HG03442 (cell line): ENCODE measurements at regions not wholly inside any gene's neighbourhood (a gene's known extent, or its start where the extent isn't known, plus 50 kb on each side); places are given as distances from the start of the nearest gene placed in this dataset.
"Not testable (repeated sequence)": the region's sequence is repeated elsewhere in the genome, so short reads cannot be mapped to it uniquely, and the experiment has no call there.

ENCODE experiments used
- ATAC-seq: cut with Tn5 transposase; IDR thresholded peaks from one replicate; pipeline ENCODE4 v1.9.1; 2021; ENCODE audit warnings: mild to moderate bottlenecking, moderate library complexity; ENCODE audit not compliant: unreplicated experiment

DNA sequence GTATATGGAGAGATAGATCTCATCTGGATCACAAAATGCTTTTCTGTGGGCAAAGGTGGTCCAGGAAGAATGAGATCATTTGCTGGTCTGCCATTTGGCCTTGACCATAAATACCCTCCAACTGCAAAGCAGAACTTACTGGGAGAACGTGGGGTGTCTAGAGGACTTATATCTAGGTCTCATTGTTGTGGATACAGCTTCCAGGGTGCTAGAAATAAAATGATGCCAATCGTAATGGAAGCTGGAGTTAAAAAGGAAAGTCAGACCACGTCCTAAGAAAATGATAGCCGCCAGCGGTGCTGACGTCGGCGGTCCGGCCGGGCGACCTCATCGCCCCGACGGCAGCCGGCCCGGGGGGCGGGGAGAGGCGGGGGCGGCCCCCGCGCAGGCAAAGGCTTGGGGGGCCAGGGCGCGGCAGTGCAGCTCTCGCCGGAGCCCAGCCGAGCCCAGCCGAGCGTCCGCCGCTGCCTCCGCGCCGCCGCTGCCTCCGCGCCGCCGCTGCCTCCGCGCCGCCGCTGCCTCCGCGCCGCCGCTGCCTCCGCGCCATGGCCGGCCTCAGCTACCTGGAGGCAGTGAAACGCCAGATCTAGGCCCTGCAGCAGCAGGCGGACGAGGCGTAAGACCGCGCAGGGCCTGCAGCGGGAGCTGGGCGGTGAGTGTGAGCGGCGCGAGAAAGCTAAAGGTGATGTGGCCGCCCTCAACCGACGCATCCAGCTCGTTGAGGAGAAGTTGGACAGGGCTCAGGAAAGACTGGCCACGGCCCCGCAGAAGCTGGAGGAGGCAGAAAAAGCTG lies 89.5 kb downstream of the EOMES start:
- peak; percentile 83 for ATAC-seq

- peak; percentile 41 for ATAC-seq
Measured at GRCh38 chr3:27630885-27631284, 91.2 kb downstream of the EOMES start.

- ATAC-seq: no peak
Measured at GRCh38 chr3:27629366-27629765, 92.8 kb downstream of the EOMES start.

GRCh38 chr3:27628026-27628750 lies 93.9 kb downstream of the EOMES start:
- no peak for ATAC-seq

DNA sequence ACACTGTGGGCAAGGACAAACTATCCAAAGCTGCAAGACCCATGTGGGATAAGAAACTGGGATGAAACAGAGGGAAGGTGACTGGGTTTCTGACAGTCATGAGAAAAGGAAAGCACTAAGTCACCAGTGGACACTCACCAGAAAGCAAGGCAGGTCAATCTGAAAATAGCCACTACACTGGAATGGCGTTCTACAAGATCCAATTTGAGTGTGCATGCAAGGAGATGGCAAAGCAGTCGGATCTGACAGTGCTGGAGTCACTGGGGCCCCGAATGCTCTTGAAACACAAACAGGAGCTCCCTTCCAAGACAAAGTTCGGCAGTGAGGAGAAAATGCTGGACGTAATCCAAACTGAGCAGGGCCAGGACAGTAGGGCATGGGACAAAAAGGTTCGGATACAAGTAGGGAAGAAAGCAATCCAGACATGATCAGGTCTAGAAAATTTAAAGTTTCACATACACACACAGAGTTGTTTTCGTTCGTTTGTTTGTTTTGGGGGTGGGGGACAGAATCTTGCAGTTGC lies 95.5 kb downstream of the EOMES start:
- ATAC-seq: no peak

DNA sequence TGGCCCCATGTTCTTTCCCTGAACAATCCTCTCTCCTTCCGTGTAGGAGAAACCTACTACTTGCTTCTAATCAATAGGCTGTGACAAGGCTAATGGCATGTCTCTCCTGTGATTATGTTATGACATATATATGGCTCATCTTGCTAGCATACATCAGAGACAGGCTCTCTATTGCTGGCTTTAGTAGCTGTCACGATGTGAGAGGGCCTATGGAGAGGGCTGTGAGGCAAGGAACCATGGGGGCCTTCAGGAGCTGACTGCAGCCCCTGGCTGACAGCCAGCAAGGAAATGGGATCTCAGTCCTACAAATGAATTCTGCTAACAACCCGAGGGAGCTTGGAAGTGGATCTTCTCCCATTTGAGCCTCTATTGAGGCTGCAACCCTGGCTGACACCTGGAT lies 96.3 kb downstream of the EOMES start:
- ATAC-seq: no peak

DNA sequence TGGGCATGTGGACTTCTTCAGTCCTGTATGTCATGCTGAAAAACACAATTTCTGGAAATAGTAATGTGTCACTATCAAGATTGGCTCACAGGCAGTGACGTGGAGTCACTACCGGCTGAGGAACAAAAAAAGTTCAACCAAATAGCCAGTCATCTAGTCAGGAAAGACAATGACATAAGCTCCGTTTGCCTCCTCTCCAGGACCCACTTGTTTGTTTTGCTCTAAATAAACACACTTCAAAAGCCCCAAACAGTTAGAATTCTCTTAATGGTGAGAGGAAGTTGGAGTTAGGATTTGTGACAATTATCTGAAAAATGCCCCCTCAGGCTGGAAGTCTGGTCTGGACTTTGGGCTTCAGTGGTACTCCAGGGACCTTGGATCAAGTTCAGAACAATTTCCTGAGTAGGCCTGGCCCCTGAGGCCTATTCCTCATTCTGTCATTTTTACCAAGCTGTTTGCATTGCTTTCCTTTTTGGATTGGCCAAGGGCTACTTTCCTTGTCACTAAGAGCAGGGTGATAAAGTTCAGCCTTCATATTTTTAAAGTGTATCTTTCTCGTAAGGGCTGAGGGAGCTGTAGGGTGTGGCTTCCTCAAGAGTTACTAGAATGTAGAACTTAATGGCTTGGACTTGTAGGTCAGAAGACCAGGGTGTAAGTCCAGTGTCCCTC lies 98.9 kb downstream of the EOMES start:
- no peak for ATAC-seq

GRCh38 chr3:27617552-27617951 lies 104.6 kb downstream of the EOMES start:
- ATAC-seq: no peak

DNA sequence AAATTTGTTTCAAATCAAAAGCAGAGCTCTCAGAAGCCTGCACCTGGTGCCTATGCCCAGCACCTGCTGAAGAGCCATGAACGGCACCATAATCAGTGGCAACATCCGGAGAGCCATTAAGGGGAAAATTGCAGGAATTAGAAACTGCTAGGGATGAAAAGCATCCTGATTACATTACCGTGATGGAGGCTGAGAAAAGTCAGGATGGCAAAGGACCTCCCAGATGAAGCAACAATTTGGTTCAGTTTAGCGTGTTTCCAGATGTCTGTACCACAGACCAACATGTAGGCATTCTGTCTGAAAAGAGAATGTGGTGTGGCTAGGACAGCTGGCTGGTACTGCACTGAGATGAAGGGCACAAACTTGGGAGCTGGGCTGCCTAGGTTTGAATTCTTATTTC lies 106.1 kb downstream of the EOMES start:
- no peak for ATAC-seq

DNA sequence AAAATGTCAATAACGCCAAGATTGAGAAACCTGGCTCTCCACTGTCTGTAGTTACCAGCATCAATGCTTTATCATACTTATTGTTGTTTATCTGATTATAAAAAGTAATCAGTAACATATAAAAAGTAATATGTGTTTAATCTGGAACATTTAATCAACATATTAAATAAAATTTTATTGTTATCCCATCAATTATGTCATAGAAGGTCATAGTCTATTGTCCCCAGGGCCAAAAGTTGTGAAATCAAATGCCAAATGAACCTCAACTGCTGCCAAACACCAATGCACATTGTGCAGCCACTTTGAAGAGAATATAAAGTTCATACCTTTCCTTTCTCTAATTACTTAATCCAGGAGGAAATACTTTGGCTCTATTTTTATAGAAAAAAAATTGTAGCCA lies 106.6 kb downstream of the EOMES start:
- ATAC-seq: no peak

- no peak for ATAC-seq
Measured at GRCh38 chr3:27614592-27614991, 107.5 kb downstream of the EOMES start.

GRCh38 chr3:27613846-27614500 lies 108.2 kb downstream of the EOMES start:
- ATAC-seq: no peak

GRCh38 chr3:27610800-27611525 lies 111.2 kb downstream of the EOMES start:
- ATAC-seq: peak; percentile 67

DNA sequence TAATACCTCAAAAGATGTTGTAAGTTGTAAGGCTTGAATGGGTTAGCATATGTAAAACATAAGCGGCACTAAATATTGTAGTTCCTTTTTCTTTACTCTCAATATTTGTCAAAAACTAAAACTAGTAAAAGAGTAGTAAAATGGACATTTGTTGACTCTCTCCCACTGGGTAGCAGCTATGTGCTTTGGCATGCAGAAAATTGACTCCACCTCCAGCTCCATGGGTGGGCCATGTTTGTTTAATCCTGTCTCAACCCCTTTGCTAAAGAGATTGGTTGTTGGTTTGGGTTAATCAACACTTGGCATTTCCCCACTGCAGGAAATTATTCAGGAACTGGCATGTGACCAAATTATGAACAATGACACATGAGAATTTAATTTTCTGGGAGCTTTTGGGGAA lies 114.8 kb downstream of the EOMES start:
- ATAC-seq: no peak

- no peak for ATAC-seq
Measured at GRCh38 chr3:27606537-27606936, 115.6 kb downstream of the EOMES start.

DNA sequence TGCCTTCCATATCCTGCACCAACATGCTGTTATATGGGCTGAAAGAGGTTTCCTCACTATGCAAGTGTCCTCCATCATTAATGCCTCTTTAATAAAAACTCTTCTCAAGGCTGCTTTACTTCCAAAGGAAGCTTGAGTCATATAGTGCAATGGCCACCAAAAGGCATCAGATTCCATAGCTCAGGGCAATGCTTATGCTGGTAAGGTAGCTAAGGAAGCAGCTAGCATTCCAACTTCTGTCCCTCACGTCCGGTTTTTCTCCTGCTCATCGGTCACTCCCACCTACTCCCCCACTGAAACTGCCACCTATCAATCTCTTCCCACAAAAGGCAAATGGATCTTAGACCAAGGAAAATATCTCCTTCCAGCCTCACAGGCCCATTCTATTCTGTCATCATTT lies 117.1 kb upstream of the SLC4A7 start:
- ATAC-seq: not testable (repeated sequence)

GRCh38 chr3:27599741-27600140 lies 115.6 kb upstream of the SLC4A7 start:
- ATAC-seq: not testable (repeated sequence)

- no peak for ATAC-seq
Measured at GRCh38 chr3:27596921-27597320, 112.7 kb upstream of the SLC4A7 start.

GRCh38 chr3:27596334-27596841 lies 112.2 kb upstream of the SLC4A7 start:
- ATAC-seq: peak; percentile 69

DNA sequence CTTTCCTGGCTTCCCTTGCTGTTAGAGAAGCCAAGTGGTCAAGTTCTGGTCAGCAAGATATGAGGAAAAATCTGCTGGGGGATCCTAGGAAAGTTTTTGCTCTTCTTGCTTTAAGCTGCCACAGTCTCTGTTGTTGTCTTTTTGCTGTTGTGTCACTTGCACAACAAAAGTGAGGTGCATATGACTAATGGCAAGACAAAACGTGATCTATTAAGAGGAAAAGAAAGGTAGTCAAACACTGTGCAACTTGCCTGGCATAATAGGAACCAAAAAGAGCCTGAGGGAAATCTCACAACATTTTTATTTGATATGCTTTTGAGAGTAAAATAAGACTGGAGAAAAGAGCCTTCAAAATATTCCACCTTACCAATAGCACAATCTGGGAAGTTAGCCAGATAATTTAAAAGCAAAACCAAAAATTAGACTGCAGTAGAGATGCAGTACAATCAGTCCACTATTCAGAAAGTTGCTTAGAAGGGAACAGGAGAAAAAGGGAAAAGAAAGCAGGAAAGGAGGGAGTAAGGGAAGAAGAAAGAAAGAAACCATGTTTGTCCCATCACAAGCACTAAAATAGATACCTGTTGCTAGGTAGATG lies 110.0 kb upstream of the SLC4A7 start:
- no peak for ATAC-seq
